CD4-positive, alpha-beta T cell treated with Interleukin-2 at 100 ng/mL for 4 hours (primary cell): ENCODE measurements at regions not wholly inside any gene's neighbourhood (a gene's known extent, or its start where the extent isn't known, plus 50 kb on each side); places are given as distances from the start of the nearest gene placed in this dataset.

Source experiments
- DNase-seq: peaks from one replicate; pipeline ENCODE4 v3.0.0-alpha.2; 2020; ENCODE audit warnings: low spot score

GRCh38 chr4:22870847-22871449 lies 178.2 kb downstream of the GBA3 start:
- no peak for DNase-seq

- no peak for DNase-seq
Measured at GRCh38 chr4:22869235-22869634, 176.5 kb downstream of the GBA3 start.
